NCI-H2171 treated with DMSO at 0.1 percent for 48 hours (cell line): ENCODE measurements at regions not wholly inside any gene's neighbourhood (a gene's known extent, or its start where the extent isn't known, plus 50 kb on each side); places are given as distances from the start of the nearest gene placed in this dataset.
A peak's percentile ranks its signal among the peaks of the same experiment; 100 is the strongest.

Source experiments
- DNase-seq: peaks from one replicate; lab custom pipeline; 2025; lab: John Stamatoyannopoulos, UW

GRCh38 chr10:61188101-61188500 is 244.1 kb upstream of the RHOBTB1 start:
- DNase-seq, result no peak

- no peak for DNase-seq
These were observed 243.6 kb upstream of the RHOBTB1 start for GRCh38 chr10:61187601-61188000.

- DNase-seq, result no peak
These were observed 242.4 kb upstream of the RHOBTB1 start for GRCh38 chr10:61186408-61186807.

GRCh38 chr10:61184429-61184828 is 240.4 kb upstream of the RHOBTB1 start:
- no peak for DNase-seq

GRCh38 chr10:61183967-61184366 is 240.0 kb upstream of the RHOBTB1 start:
- peak; percentile 15 for DNase-seq

GRCh38 chr10:61181832-61182231 is 237.8 kb upstream of the RHOBTB1 start:
- DNase-seq, result no peak

- no peak for DNase-seq
These were observed 235.8 kb upstream of the RHOBTB1 start for GRCh38 chr10:61179771-61180170.

GRCh38 chr10:61176424-61176823 is 232.4 kb upstream of the RHOBTB1 start:
- DNase-seq, result peak; percentile 30

GRCh38 chr10:61175316-61175715 is 231.3 kb upstream of the RHOBTB1 start:
- peak; percentile 2 for DNase-seq

- no peak for DNase-seq
These were observed 229.5 kb upstream of the RHOBTB1 start for GRCh38 chr10:61173450-61173849.

GRCh38 chr10:61172182-61172926 is 228.4 kb upstream of the RHOBTB1 start:
- no peak for DNase-seq

- DNase-seq, result no peak
These were observed 226.6 kb upstream of the RHOBTB1 start for GRCh38 chr10:61170594-61170993.

- no peak for DNase-seq
These were observed 225.3 kb upstream of the RHOBTB1 start for GRCh38 chr10:61169294-61169693.

GRCh38 chr10:61166489-61166888 is 222.5 kb upstream of the RHOBTB1 start:
- DNase-seq, result no peak

GRCh38 chr10:61166065-61166464 is 222.1 kb upstream of the RHOBTB1 start:
- peak; percentile 29 for DNase-seq

GRCh38 chr10:61164458-61165160 is 220.6 kb upstream of the RHOBTB1 start:
- no peak for DNase-seq

GRCh38 chr10:61163403-61163802 is 219.4 kb upstream of the RHOBTB1 start:
- no peak for DNase-seq

- DNase-seq, result no peak
These were observed 216.3 kb upstream of the RHOBTB1 start for GRCh38 chr10:61160253-61160652.

GRCh38 chr10:61159253-61159652 is 215.3 kb upstream of the RHOBTB1 start:
- no peak for DNase-seq

GRCh38 chr10:61157182-61157581 is 213.2 kb upstream of the RHOBTB1 start:
- DNase-seq, result peak; percentile 27

- no peak for DNase-seq
These were observed 209.8 kb upstream of the RHOBTB1 start for GRCh38 chr10:61153771-61154170.

- DNase-seq, result no peak
These were observed 207.1 kb upstream of the RHOBTB1 start for GRCh38 chr10:61151059-61151458.

- no peak for DNase-seq
These were observed 204.5 kb upstream of the RHOBTB1 start for GRCh38 chr10:61148451-61148850.

GRCh38 chr10:61142987-61143386 is 199.0 kb upstream of the RHOBTB1 start:
- DNase-seq, result no peak
